KMS-11 (cell line): ENCODE measurements at regions not wholly inside any gene's neighbourhood (a gene's known extent, or its start where the extent isn't known, plus 50 kb on each side); places are given as distances from the start of the nearest gene placed in this dataset.

Source experiments
- H2AFZ ChIP-seq: fragments of 200-600 bp; sonication (generic); 2 replicates; pipeline ENCODE4 v1.6.1; 2016; ENCODE audit warnings: antibody characterized with exemption, mixed run types, low read depth
- H3K27ac ChIP-seq: fragments of 200-600 bp; sonication (generic); 2 replicates; pipeline ENCODE4 v1.6.1; 2016; ENCODE audit warnings: mild to moderate bottlenecking, mixed run types
- H3K27me3 ChIP-seq: fragments of 200-600 bp; sonication (generic); 2 replicates; pipeline ENCODE4 v1.6.1; 2017; ENCODE audit warnings: mild to moderate bottlenecking, low read depth, mixed run types, moderate library complexity; ENCODE audit not compliant: insufficient read depth
- H3K36me3 ChIP-seq: fragments of 200-600 bp; sonication (generic); 2 replicates; pipeline ENCODE4 v1.6.1; 2017; ENCODE audit warnings: mild to moderate bottlenecking, mixed run types; ENCODE audit not compliant: insufficient read depth
- H3K4me1 ChIP-seq: fragments of 200-600 bp; sonication (generic); 2 replicates; pipeline ENCODE4 v1.6.1; 2016; ENCODE audit warnings: mild to moderate bottlenecking, low read depth, mixed run types; ENCODE audit not compliant: poor library complexity, severe bottlenecking
- H3K4me2 ChIP-seq: fragments of 200-600 bp; sonication (generic); 2 replicates; pipeline ENCODE4 v1.7.0; 2016; ENCODE audit warnings: mild to moderate bottlenecking, mixed run types
- H3K4me3 ChIP-seq: fragments of 200-600 bp; sonication (generic); IDR thresholded peaks from 2 replicates; pipeline ENCODE4 v1.6.1; 2017; ENCODE audit warnings: low read depth, low read length, mixed read lengths; ENCODE audit not compliant: insufficient read depth
- H3K79me2 ChIP-seq: fragments of 200-600 bp; sonication (generic); 2 replicates; pipeline ENCODE4 v1.6.1; 2016; ENCODE audit warnings: low read depth, mixed run types; ENCODE audit not compliant: insufficient read depth
- H3K9ac ChIP-seq: fragments of 200-600 bp; sonication (generic); 2 replicates; pipeline ENCODE4 v1.6.1; 2016; ENCODE audit warnings: mild to moderate bottlenecking, mixed run types
- H4K20me1 ChIP-seq: fragments of 200-600 bp; sonication (generic); 2 replicates; pipeline ENCODE4 v1.6.1; 2016; ENCODE audit warnings: mild to moderate bottlenecking, mixed run types; ENCODE audit not compliant: insufficient read depth
- TF ChIP-seq, protein P1 (sequence below): fragments of 200-600 bp; sonication (generic); conservative IDR thresholded peaks from 2 replicates; pipeline ENCODE4 v1.6.1; 2017; ENCODE audit warnings: low read depth, mild to moderate bottlenecking, antibody characterized with exemption, low read length, moderate library complexity, mixed read lengths

DNA sequence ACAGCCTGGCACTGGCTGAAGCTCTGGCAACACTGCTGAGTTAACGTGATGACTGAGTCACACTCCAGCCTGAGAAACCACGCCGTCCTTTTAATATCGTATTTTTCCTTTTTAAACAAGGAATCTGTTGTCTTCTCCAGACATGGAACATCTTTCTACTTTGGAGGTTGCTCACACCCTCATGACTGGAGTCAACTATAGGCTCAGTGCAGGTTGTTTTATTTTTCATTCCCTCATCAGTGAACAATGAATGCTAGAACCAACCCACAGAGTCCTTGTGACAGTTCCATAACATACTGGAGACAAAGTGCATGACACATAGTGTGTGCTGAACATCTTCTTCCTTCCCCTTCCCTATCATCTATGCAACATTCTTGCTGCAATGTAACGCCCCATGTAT is 76.8 kb upstream of the CPEB2 start:
- H3K4me1 ChIP-seq: no peaks in the 10 kb centered on the region
- no peak overlapping the region for H2AFZ ChIP-seq
- H3K27me3 ChIP-seq: no peaks in the 10 kb centered on the region
- no peaks in the 10 kb centered on the region for H3K79me2 ChIP-seq
- no peaks in the 10 kb centered on the region for H4K20me1 ChIP-seq
- H3K9ac ChIP-seq: no peak overlapping the region
- H3K36me3 ChIP-seq: no peaks in the 10 kb centered on the region
- TF ChIP-seq, protein P1, sequence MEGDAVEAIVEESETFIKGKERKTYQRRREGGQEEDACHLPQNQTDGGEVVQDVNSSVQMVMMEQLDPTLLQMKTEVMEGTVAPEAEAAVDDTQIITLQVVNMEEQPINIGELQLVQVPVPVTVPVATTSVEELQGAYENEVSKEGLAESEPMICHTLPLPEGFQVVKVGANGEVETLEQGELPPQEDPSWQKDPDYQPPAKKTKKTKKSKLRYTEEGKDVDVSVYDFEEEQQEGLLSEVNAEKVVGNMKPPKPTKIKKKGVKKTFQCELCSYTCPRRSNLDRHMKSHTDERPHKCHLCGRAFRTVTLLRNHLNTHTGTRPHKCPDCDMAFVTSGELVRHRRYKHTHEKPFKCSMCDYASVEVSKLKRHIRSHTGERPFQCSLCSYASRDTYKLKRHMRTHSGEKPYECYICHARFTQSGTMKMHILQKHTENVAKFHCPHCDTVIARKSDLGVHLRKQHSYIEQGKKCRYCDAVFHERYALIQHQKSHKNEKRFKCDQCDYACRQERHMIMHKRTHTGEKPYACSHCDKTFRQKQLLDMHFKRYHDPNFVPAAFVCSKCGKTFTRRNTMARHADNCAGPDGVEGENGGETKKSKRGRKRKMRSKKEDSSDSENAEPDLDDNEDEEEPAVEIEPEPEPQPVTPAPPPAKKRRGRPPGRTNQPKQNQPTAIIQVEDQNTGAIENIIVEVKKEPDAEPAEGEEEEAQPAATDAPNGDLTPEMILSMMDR: no peak
- H3K4me3 ChIP-seq: no peak overlapping the region
- no peak overlapping the region for H3K27ac ChIP-seq
- H3K4me2 ChIP-seq: no peak overlapping the region

GRCh38 chr4:14926368-14926767 is 75.9 kb upstream of the CPEB2 start:
- TF ChIP-seq, protein P1: no peak
- Histone ChIP-seq H4K20me1 (no peaks in the 10 kb centered on the region), H3K4me3 (no peak overlapping the region), H3K79me2 (no peaks in the 10 kb centered on the region), H3K27me3 (no peaks in the 10 kb centered on the region), H3K4me1 (no peaks in the 10 kb centered on the region), H3K36me3 (no peaks in the 10 kb centered on the region), H2AFZ (no peak overlapping the region), H3K27ac (no peak overlapping the region), H3K4me2 (no peak overlapping the region), H3K9ac (no peak overlapping the region)

DNA sequence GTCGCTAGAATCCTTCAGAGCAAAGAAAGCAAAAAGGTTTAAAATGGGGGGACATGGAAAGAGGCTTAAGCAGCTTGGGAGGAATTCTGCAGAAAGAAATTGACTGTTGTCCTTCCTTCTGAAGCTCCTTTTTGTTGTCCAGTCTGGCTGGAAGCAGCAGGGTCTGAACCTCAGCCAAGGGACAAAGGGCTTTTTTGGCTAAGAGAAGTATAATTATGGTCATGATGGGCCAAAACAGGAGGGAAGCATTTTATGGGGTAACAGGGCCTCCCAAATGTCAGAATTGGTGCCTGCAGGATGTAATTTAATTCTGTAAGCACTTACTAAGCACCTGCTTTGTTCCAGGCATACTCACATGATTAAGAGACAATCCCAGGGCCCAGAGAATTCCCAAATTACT is 74.2 kb upstream of the CPEB2 start:
- H3K27me3 ChIP-seq: no peaks in the 10 kb centered on the region
- H3K9ac ChIP-seq: no peak overlapping the region
- H3K36me3 ChIP-seq: no peaks in the 10 kb centered on the region
- no peak overlapping the region for H3K4me2 ChIP-seq
- no peaks in the 10 kb centered on the region for H3K79me2 ChIP-seq
- no peak overlapping the region for H3K27ac ChIP-seq
- H3K4me3 ChIP-seq: no peak overlapping the region
- no peak overlapping the region for H2AFZ ChIP-seq
- TF ChIP-seq, protein P1: no peak
- H3K4me1 ChIP-seq: no peaks in the 10 kb centered on the region
- no peaks in the 10 kb centered on the region for H4K20me1 ChIP-seq

DNA sequence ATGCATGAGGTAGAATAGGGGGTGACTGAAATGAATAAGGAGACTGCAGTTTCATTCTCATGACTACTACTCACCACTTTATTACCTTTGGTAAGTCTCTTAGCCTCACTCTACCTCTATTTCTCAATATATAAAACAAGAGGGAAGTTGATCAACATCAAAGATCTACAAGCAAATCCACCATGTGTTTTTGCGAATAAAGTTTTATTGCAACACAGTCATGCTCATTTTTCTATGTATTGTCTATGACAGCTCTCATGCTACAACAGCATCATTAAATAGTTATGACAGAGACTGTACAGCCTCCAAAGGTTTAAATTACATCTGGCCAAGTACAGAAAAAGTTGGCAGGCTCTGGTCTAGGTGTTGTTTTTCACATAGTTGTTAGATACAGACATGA is 72.6 kb upstream of the CPEB2 start:
- TF ChIP-seq, protein P1: no peak
- Histone ChIP-seq H3K4me2 (no peak overlapping the region), H3K27ac (no peak overlapping the region), H3K4me3 (no peak overlapping the region), H3K4me1 (no peaks in the 10 kb centered on the region), H3K27me3 (no peaks in the 10 kb centered on the region), H3K36me3 (no peaks in the 10 kb centered on the region), H2AFZ (no peak overlapping the region), H3K79me2 (no peaks in the 10 kb centered on the region), H4K20me1 (no peaks in the 10 kb centered on the region), H3K9ac (no peak overlapping the region)
